WERI-Rb-1 (cell line): ENCODE measurements at regions not wholly inside any gene's neighbourhood (a gene's known extent, or its start where the extent isn't known, plus 50 kb on each side); places are given as distances from the start of the nearest gene placed in this dataset.

Experiments
- DNase-seq: peaks from one replicate; pipeline ENCODE4 v3.0.0-alpha.2; 2020
- H3K27ac ChIP-seq: fragments of 250-450 bp; sonication (Bioruptor Pico); 2 replicates; pipeline ENCODE4 v1.5.1; 2020; ENCODE audit warnings: mild to moderate bottlenecking, moderate library complexity
- H3K27me3 ChIP-seq: fragments of 250-450 bp; sonication (Bioruptor Pico); 2 replicates; pipeline ENCODE4 v1.5.1; 2021; ENCODE audit warnings: mild to moderate bottlenecking, low read depth, moderate library complexity; ENCODE audit not compliant: insufficient read depth, severe bottlenecking
- H3K36me3 ChIP-seq: fragments of 250-450 bp; sonication (Bioruptor Pico); 2 replicates; pipeline ENCODE4 v1.5.1; 2020; ENCODE audit warnings: mild to moderate bottlenecking, moderate library complexity
- H3K4me3 ChIP-seq: 2 replicates; pipeline ENCODE4 v1.5.1; 2011; ENCODE audit warnings: low read depth, mild to moderate bottlenecking, control low read depth, low read length
- H3K9me3 ChIP-seq: fragments of 250-450 bp; sonication (Bioruptor Pico); 2 replicates; pipeline ENCODE4 v1.5.1; 2021; ENCODE audit warnings: mild to moderate bottlenecking, moderate library complexity; ENCODE audit not compliant: severe bottlenecking
- TF ChIP-seq, protein P1 (sequence below): IDR thresholded peaks from 2 replicates; pipeline ENCODE4 v1.5.1; 2011; ENCODE audit warnings: low read depth, mild to moderate bottlenecking, control low read depth, inconsistent platforms, low read length

DNA sequence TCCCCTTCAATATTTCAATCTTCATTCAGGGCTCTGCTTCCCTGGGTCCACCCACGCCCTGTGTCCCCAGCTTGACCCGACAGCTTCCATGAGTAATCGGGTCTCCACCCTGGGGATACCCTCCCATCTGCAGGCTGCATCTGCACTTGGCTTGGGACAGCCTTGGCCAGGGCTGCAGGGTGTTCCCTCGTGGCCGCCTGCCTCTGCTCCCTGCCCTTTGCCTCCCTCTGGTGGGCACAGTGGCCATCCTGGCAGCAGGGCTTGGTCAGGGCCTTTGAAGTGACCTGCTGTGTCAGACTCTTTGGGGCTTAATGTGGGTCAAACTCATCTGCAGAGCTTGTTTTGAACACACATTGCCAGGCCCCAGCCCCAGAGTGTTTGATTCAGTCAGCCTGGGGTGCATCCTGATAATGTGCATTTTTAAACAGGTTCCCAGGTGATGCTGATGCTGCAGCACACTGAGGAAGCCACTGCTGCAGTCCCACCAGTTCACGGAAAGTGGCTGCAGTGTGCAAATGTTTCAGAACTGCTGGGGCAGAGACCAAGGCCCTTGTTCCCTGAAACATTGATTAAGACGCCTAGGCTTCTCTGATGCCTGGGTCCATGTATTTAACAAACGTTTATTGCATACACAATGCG lies 80.7 kb upstream of the SEC61G start:
- TF ChIP-seq, protein P1, sequence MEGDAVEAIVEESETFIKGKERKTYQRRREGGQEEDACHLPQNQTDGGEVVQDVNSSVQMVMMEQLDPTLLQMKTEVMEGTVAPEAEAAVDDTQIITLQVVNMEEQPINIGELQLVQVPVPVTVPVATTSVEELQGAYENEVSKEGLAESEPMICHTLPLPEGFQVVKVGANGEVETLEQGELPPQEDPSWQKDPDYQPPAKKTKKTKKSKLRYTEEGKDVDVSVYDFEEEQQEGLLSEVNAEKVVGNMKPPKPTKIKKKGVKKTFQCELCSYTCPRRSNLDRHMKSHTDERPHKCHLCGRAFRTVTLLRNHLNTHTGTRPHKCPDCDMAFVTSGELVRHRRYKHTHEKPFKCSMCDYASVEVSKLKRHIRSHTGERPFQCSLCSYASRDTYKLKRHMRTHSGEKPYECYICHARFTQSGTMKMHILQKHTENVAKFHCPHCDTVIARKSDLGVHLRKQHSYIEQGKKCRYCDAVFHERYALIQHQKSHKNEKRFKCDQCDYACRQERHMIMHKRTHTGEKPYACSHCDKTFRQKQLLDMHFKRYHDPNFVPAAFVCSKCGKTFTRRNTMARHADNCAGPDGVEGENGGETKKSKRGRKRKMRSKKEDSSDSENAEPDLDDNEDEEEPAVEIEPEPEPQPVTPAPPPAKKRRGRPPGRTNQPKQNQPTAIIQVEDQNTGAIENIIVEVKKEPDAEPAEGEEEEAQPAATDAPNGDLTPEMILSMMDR, result peak; percentile 78
- H3K36me3 ChIP-seq, result no peaks in the 10 kb centered on the region
- no peak overlapping the region for H3K4me3 ChIP-seq
- no peaks in the 10 kb centered on the region for H3K27me3 ChIP-seq
- no peak overlapping the region for H3K27ac ChIP-seq
- no peaks in the 10 kb centered on the region for H3K9me3 ChIP-seq
- DNase-seq, result peak; percentile 53

DNA sequence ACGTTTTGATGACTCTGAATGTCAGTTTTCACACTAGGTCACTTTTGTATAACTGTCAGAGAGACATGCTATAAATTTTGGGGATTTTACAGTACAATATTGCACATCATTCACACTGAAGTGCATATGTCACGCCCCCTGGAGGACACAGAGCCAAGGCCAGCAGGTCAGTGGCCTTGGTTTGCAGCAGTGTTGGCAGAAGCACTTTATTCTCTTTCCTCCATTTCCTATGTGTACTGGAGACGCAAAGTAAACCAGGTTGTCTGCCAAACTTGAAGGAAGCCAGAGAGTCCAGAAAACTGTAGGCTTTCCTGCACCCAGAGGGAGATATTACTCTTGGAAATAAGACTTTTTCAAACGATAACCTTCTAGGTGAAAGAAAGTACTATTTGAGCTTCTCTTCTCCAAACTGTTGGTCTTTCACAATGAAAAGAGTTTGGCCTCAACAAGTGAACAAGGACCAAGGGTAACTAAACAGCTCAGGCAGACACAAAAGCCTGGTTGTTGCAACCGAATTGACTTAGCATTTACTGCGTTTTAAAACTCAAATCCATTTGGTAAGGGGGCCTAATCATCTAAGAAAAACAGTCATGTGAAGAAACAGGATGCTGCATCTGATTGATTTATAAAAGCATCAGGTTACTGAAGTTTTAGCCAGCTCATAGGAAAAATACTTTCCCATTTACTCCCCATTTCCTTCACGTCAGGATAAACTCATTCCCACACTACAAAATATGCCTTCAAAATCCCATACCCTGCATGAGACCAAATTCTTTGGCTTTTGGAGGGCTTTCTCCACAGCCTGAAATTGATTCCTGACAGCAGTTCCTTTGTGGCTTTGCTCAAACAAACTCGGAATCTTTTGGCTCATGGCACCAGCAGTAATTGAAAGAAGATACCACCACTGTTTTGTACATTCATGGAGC lies 83.0 kb upstream of the SEC61G start:
- no peaks in the 10 kb centered on the region for H3K27me3 ChIP-seq
- DNase-seq, result peak; percentile 25
- H3K36me3 ChIP-seq, result no peaks in the 10 kb centered on the region
- H3K9me3 ChIP-seq, result no peaks in the 10 kb centered on the region
- H3K27ac ChIP-seq, result no peak overlapping the region
- TF ChIP-seq, protein P1, result peak; percentile 73
- H3K4me3 ChIP-seq, result no peak overlapping the region

DNA sequence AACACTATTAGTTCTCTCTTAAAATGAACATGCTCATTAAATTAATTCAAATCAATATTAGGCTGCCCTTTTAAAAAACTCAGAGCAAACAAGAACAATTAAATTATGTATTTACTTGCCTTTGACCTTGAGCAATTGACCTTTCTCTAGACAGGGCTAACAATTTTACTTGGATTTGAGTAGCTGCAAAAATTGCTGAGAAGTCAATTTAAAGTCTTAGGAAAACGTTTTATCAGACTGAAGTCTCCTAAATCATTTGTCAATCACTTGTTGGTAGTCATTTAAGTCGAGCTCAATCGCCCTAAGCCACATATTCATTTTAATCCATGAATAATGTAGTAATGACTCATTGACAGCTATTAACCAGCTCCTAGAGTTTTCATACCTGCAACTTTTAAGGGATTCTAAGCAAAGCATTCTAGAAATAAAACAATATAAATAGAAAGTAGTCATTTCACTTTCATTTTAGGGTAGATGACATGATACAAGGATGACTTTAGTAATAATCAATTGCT lies 84.9 kb upstream of the SEC61G start:
- peaks cover 2% of the 10 kb centered on the region for H3K9me3 ChIP-seq
- DNase-seq, result no peak

DNA sequence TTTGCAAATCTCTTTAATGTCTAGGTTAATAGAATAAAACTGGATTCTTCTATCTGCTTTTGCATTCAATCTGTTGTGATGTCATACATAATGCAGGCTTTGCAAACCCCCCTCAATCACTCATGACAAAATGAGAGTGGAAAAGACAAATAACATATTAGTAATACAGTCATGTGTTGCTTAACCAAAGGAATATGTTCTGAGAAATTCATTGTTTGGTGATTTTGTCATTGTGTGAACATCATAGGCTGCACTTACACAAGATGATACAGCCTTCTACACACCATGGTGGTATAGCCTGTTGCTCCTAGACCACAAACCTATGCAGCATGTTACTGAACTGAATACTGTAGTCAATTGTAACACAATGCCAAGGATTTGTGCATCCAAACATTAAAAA lies 87.3 kb upstream of the SEC61G start:
- no peak overlapping the region for H3K4me3 ChIP-seq
- TF ChIP-seq, protein P1, result no peak
- H3K36me3 ChIP-seq, result no peaks in the 10 kb centered on the region
- H3K27ac ChIP-seq, result no peak overlapping the region
- H3K27me3 ChIP-seq, result no peaks in the 10 kb centered on the region
- no peak for DNase-seq
- H3K9me3 ChIP-seq, result peaks cover 6% of the 10 kb centered on the region

More for the DNA sequence above, 84.9 kb upstream of the SEC61G start:
- Histone ChIP-seq H3K27ac (no peak overlapping the region), H3K27me3 (no peaks in the 10 kb centered on the region), H3K4me3 (no peak overlapping the region), H3K36me3 (no peaks in the 10 kb centered on the region)
- TF ChIP-seq, protein P1, result no peak

DNA sequence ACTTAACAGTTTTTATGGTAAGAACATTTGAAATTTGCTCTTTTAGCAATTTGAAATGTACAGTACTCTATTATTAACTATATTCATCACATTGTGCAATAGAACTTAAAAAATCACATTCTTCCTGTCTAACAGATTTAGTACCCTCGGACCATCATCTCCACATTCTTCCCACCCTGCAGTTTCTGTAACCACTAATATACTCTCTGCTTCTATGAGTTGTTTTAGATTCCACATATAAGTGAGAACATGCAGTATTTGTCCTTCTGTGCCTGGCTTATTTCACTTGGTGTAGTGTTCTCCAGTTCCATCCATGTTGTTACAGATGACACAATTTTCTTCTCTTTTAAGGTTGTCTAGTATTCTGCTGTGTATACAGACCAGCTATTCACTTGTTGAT lies 88.9 kb upstream of the SEC61G start:
- Histone ChIP-seq H3K36me3 (no peaks in the 10 kb centered on the region), H3K27me3 (no peaks in the 10 kb centered on the region), H3K27ac (no peak overlapping the region), H3K9me3 (peaks cover 6% of the 10 kb centered on the region), H3K4me3 (no peak overlapping the region)
- TF ChIP-seq, protein P1, result no peak
- DNase-seq, result no peak
